ENCODE measurements at regions not wholly inside any gene's neighbourhood (a gene's known extent, or its start where the extent isn't known, plus 50 kb on each side); places are given as distances from the start of the nearest gene placed in this dataset.

GRCh38 chr6:109894181-109894580, 83.9 kb upstream of the GPR6 start:
- TF ChIP-seq POLR2A (IDR thresholded peaks at IDR 0.05) = no peak
- TF ChIP-seq CTCF (IDR thresholded peaks at IDR 0.05) = no peak
